MM.1S (cell line): ENCODE measurements at regions not wholly inside any gene's neighbourhood (a gene's known extent, or its start where the extent isn't known, plus 50 kb on each side); places are given as distances from the start of the nearest gene placed in this dataset.

Source experiments
- DNase-seq: peaks from one replicate; pipeline ENCODE4 v3.0.0-alpha.2; 2015
- H2AFZ ChIP-seq: fragments of 300-600 bp; sonication (generic); 2 replicates; pipeline ENCODE4 v1.6.0; 2016; ENCODE audit warnings: antibody characterized with exemption, low read length
- H3F3A ChIP-seq: fragments of 300-600 bp; sonication (generic); 2 replicates; pipeline ENCODE4 v1.6.1; 2016; ENCODE audit warnings: mild to moderate bottlenecking, antibody characterized with exemption, low read length, moderate library complexity, mixed read lengths; ENCODE audit not compliant: insufficient read depth
- H3K27ac ChIP-seq: fragments of 300-600 bp; sonication (generic); 2 replicates; pipeline ENCODE4 v1.5.1; 2016; ENCODE audit warnings: mild to moderate bottlenecking, low read length
- H3K27me3 ChIP-seq: fragments of 300-600 bp; sonication (generic); replicated peaks from 2 replicates; pipeline ENCODE4 v1.6.0; 2016; ENCODE audit warnings: low read length; ENCODE audit not compliant: insufficient read depth
- H3K36me3 ChIP-seq: fragments of 300-600 bp; sonication (generic); replicated peaks from 2 replicates; pipeline ENCODE4 v1.6.1; 2016; ENCODE audit warnings: mild to moderate bottlenecking, low read length, mixed read lengths; ENCODE audit not compliant: insufficient read depth
- H3K4me1 ChIP-seq: fragments of 300-600 bp; sonication (generic); 2 replicates; pipeline ENCODE4 v1.6.1; 2016; ENCODE audit warnings: low read length, mixed read lengths
- H3K4me2 ChIP-seq: fragments of 300-600 bp; sonication (generic); 2 replicates; pipeline ENCODE4 v1.6.0; 2016; ENCODE audit warnings: low read depth, low read length
- H3K4me3 ChIP-seq: fragments of 300-600 bp; sonication (generic); 2 replicates; pipeline ENCODE4 v1.5.1; 2016; ENCODE audit warnings: low read length, mixed read lengths
- H3K79me2 ChIP-seq: fragments of 300-600 bp; sonication (generic); 2 replicates; pipeline ENCODE4 v1.6.1; 2016; ENCODE audit warnings: mixed run types, low read length, mixed read lengths
- H3K9ac ChIP-seq: fragments of 300-600 bp; sonication (generic); 2 replicates; pipeline ENCODE4 v1.6.1; 2016; ENCODE audit warnings: low read length, mixed read lengths
- H3K9me2 ChIP-seq: fragments of 300-600 bp; sonication (generic); replicated peaks from 2 replicates; pipeline ENCODE4 v1.6.1; 2016; ENCODE audit warnings: mild to moderate bottlenecking, low read length, mixed read lengths; ENCODE audit not compliant: insufficient read depth
- H3K9me3 ChIP-seq: fragments of 300-600 bp; sonication (generic); replicated peaks from 2 replicates; pipeline ENCODE4 v1.6.1; 2016; ENCODE audit warnings: mild to moderate bottlenecking, low read length, mixed read lengths; ENCODE audit not compliant: insufficient read depth
- H4K20me1 ChIP-seq: fragments of 300-600 bp; sonication (generic); 2 replicates; pipeline ENCODE4 v1.6.1; 2016; ENCODE audit warnings: mild to moderate bottlenecking, low read length, moderate library complexity, mixed read lengths; ENCODE audit not compliant: insufficient read depth
- CTCF ChIP-seq: fragments of 300-600 bp; sonication (generic); IDR thresholded peaks from 2 replicates; pipeline ENCODE4 v1.5.1; 2016; ENCODE audit warnings: antibody characterized with exemption, low read length, mixed read lengths
- EZH2 ChIP-seq: fragments of 300-600 bp; sonication (generic); optimal IDR thresholded peaks from 2 replicates; pipeline ENCODE3; 2017; ENCODE audit warnings: low read depth, mild to moderate bottlenecking, antibody characterized with exemption, low read length, mixed read lengths
- EZH2phosphoT487 ChIP-seq: fragments of 300-600 bp; sonication (generic); IDR thresholded peaks from 2 replicates; pipeline ENCODE4 v1.6.1; 2018; ENCODE audit warnings: antibody characterized with exemption, low read length

- no peaks in the 10 kb centered on the region for H3K9me2 ChIP-seq
- no peak overlapping the region for H2AFZ ChIP-seq
- H3K79me2 ChIP-seq: no peaks in the 10 kb centered on the region
- DNase-seq: no peak
- no peaks in the 10 kb centered on the region for H3K9me3 ChIP-seq
- H3K27ac ChIP-seq: no peak overlapping the region
- no peak for TF ChIP-seq EZH2phosphoT487
- TF ChIP-seq CTCF: no peak
- no peak for TF ChIP-seq EZH2
- no peak overlapping the region for H3K4me3 ChIP-seq
- no peak overlapping the region for H3K4me2 ChIP-seq
- no peak overlapping the region for H3K9ac ChIP-seq
- peaks cover 20% of the 10 kb centered on the region for H3K4me1 ChIP-seq
- peaks cover 14% of the 10 kb centered on the region for H3F3A ChIP-seq
- no peaks in the 10 kb centered on the region for H4K20me1 ChIP-seq
- no peaks in the 10 kb centered on the region for H3K27me3 ChIP-seq
- no peaks in the 10 kb centered on the region for H3K36me3 ChIP-seq
These were observed 855.0 kb downstream of the USP25 start for GRCh38 chr21:16584756-16585155.

GRCh38 chr21:16585896-16586295 is 856.1 kb downstream of the USP25 start:
- H3K4me1 ChIP-seq: peaks cover 12% of the 10 kb centered on the region
- no peaks in the 10 kb centered on the region for H3K9me3 ChIP-seq
- H3K79me2 ChIP-seq: no peaks in the 10 kb centered on the region
- no peak overlapping the region for H3K4me3 ChIP-seq
- 0 out of 2 replicates have a peak overlapping the region, but pooled peaks have one; percentile 79 for H2AFZ ChIP-seq
- H4K20me1 ChIP-seq: no peaks in the 10 kb centered on the region
- no peaks in the 10 kb centered on the region for H3K9me2 ChIP-seq
- H3K27me3 ChIP-seq: no peaks in the 10 kb centered on the region
- TF ChIP-seq EZH2: no peak
- no peak for TF ChIP-seq EZH2phosphoT487
- TF ChIP-seq CTCF: no peak
- no peaks in the 10 kb centered on the region for H3K36me3 ChIP-seq
- DNase-seq: no peak
- peak overlapping the region; percentile 71; the same call in 1 of the 2 replicates for H3K4me2 ChIP-seq
- H3K9ac ChIP-seq: no peak overlapping the region
- H3F3A ChIP-seq: peaks cover 4% of the 10 kb centered on the region; the same call in 1 of the 2 replicates
- H3K27ac ChIP-seq: no peak overlapping the region

DNA sequence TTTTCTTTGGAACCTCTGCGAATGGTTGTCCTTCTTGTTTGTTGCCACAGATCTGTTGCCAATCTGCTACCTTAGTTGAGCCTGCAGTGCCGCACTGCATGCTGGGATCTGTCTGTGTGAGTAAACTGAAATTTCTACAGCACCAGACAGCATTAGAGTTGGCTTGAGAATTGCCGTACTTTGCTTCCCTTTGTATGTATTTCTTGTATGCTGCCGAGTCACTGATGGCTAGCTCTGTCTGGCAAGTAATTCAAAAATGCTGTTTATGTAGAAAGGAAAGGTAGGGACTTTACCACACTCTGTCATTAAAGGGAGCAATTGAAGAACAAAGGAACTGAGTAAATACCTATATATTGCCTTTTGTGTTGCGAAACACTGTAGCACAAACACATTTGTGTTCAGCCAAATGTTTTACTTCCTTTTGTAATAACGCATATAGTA is 857.4 kb downstream of the USP25 start:
- Histone ChIP-seq H3K9ac (peak overlapping the region; percentile 43), H3K79me2 (no peaks in the 10 kb centered on the region), H3K36me3 (no peaks in the 10 kb centered on the region), H3K27ac (peak overlapping the region; percentile 62; the same call in 1 of the 2 replicates), H3K4me3 (peak overlapping the region; percentile 44), H2AFZ (peak overlapping the region; percentile 79), H3K9me3 (no peaks in the 10 kb centered on the region), H3K4me2 (peak overlapping the region; percentile 71), H3K4me1 (peaks cover 11% of the 10 kb centered on the region), H3K9me2 (no peaks in the 10 kb centered on the region), H3K27me3 (no peaks in the 10 kb centered on the region), H4K20me1 (no peaks in the 10 kb centered on the region), H3F3A (peaks cover 4% of the 10 kb centered on the region; the same call in 1 of the 2 replicates)
- DNase-seq: peak; percentile 80
- TF ChIP-seq CTCF (no peak), EZH2 (no peak), EZH2phosphoT487 (no peak)
